Neuronal stem cell (in vitro differentiated cells): ENCODE measurements at regions not wholly inside any gene's neighbourhood (a gene's known extent, or its start where the extent isn't known, plus 50 kb on each side); places are given as distances from the start of the nearest gene placed in this dataset.

ENCODE experiments used
- DNase-seq: peaks from one replicate; pipeline ENCODE4 v3.0.0-alpha.2; 2013; ENCODE audit warnings: low spot score
- H2AFZ ChIP-seq: one replicate; pipeline ENCODE4 v1.6.1; 2013; ENCODE audit warnings: mild to moderate bottlenecking, low read length, inconsistent platforms
- H2AK5ac ChIP-seq: 2 replicates; pipeline ENCODE4 v1.6.1; 2013; ENCODE audit warnings: low read depth, mild to moderate bottlenecking, inconsistent platforms, low read length, moderate library complexity, mixed read lengths
- H2BK120ac ChIP-seq: 2 replicates; pipeline ENCODE4 v1.6.1; 2013; ENCODE audit warnings: low read depth, mild to moderate bottlenecking, inconsistent platforms, low read length, moderate library complexity, mixed read lengths
- H2BK12ac ChIP-seq: one replicate; pipeline ENCODE4 v1.6.1; 2013; ENCODE audit warnings: low read length, inconsistent platforms
- H2BK15ac ChIP-seq: 2 replicates; pipeline ENCODE4 v1.6.1; 2013; ENCODE audit warnings: mild to moderate bottlenecking, low read length, inconsistent platforms, mixed read lengths
- H2BK5ac ChIP-seq: one replicate; pipeline ENCODE4 v1.6.1; 2013; ENCODE audit warnings: inconsistent platforms, mild to moderate bottlenecking, low read length, moderate library complexity
- H3K14ac ChIP-seq: one replicate; pipeline ENCODE4 v1.6.1; 2013; ENCODE audit warnings: low read length, inconsistent platforms
- H3K18ac ChIP-seq: 2 replicates; pipeline ENCODE4 v1.6.1; 2013; ENCODE audit warnings: low read length, inconsistent platforms
- H3K23ac ChIP-seq: 2 replicates; pipeline ENCODE4 v1.6.1; 2013; ENCODE audit warnings: low read depth, mild to moderate bottlenecking, mixed read lengths, low read length, inconsistent platforms; ENCODE audit not compliant: poor library complexity
- H3K27ac ChIP-seq: replicated peaks from 3 replicates; pipeline ENCODE4 v1.5.1; 2013; ENCODE audit warnings: low read length, inconsistent platforms
- H3K27me3 ChIP-seq, 3 experiments: 2 replicates each; pipeline ENCODE4 v1.6.1; 2013; ENCODE audit warnings: low read length in 3 of 3, mild to moderate bottlenecking in 2 of 3, inconsistent platforms in 1 of 3, low read depth in 1 of 3, mixed read lengths in 1 of 3, moderate library complexity in 1 of 3; ENCODE audit not compliant: control insufficient read depth in 3 of 3, insufficient read depth in 3 of 3
- H3K36me3 ChIP-seq, 2 donors: replicated peaks in 1 of 2; 2 replicates each; pipeline ENCODE4 v1.6.1; 2013; ENCODE audit warnings: low read length in 2 of 2; ENCODE audit not compliant: control insufficient read depth in 2 of 2, insufficient read depth in 2 of 2
- H3K4ac ChIP-seq: 2 replicates; pipeline ENCODE4 v1.6.1; 2013; ENCODE audit warnings: inconsistent platforms, mild to moderate bottlenecking, low read length, moderate library complexity
- H3K4me1 ChIP-seq, 2 donors: 1 replicate in 1 of 2; 2 replicates in 1 of 2; pipeline ENCODE4 v1.6.1; 2013; ENCODE audit warnings: low read length in 2 of 2, low read depth in 1 of 2; ENCODE audit not compliant: control insufficient read depth in 2 of 2, insufficient read depth in 1 of 2
- H3K4me2 ChIP-seq: one replicate; pipeline ENCODE4 v1.6.1; 2013; ENCODE audit warnings: mild to moderate bottlenecking, low read length, inconsistent platforms; ENCODE audit not compliant: insufficient read depth, poor library complexity, severe bottlenecking
- H3K4me3 ChIP-seq, 2 donors: 2 replicates each; pipeline ENCODE4 v1.5.1; 2013; ENCODE audit warnings: low read length in 2 of 2, mild to moderate bottlenecking in 2 of 2, inconsistent platforms in 1 of 2, moderate library complexity in 1 of 2
- H3K79me1 ChIP-seq: one replicate; pipeline ENCODE4 v1.6.1; 2013; ENCODE audit warnings: low read depth, mild to moderate bottlenecking, inconsistent platforms, low read length, moderate library complexity
- H3K9ac ChIP-seq: one replicate; pipeline ENCODE4 v1.6.1; 2013; ENCODE audit warnings: mild to moderate bottlenecking, low read depth, low read length, inconsistent platforms; ENCODE audit not compliant: poor library complexity
- H3K9me3 ChIP-seq, 2 donors: replicated peaks in 1 of 2; 2 replicates each; pipeline versions ENCODE3 to v1.6.1; 2013; ENCODE audit warnings: low read length in 2 of 2, mild to moderate bottlenecking in 2 of 2, inconsistent platforms in 1 of 2, low read depth in 1 of 2, mixed read lengths in 1 of 2, moderate library complexity in 1 of 2; ENCODE audit not compliant: control insufficient read depth in 2 of 2, insufficient read depth in 1 of 2
- H4K8ac ChIP-seq: one replicate; pipeline ENCODE4 v1.6.1; 2013; ENCODE audit warnings: low read depth, mild to moderate bottlenecking, inconsistent platforms, low read length, moderate library complexity
- H4K91ac ChIP-seq: one replicate; pipeline ENCODE4 v1.6.1; 2013; ENCODE audit warnings: low read length, low read depth, mild to moderate bottlenecking, inconsistent platforms; ENCODE audit not compliant: poor library complexity
- WGBS, 2 donors: extraction: QIAGEN DNeasy Blood & Tissue Kit; methylation state at CpG; one replicate each; pipeline ENCODE4 v1.1.7; 2013; ENCODE audit warnings: missing lambda C conversion rate in 2 of 2, mixed read lengths in 1 of 2; ENCODE audit not compliant: insufficient read length in 2 of 2, insufficient replicate concordance in 1 of 2; ENCODE audit errors: extremely low coverage in 2 of 2; 5-methylcytosine and 5-hydroxymethylcytosine counted together

DNA sequence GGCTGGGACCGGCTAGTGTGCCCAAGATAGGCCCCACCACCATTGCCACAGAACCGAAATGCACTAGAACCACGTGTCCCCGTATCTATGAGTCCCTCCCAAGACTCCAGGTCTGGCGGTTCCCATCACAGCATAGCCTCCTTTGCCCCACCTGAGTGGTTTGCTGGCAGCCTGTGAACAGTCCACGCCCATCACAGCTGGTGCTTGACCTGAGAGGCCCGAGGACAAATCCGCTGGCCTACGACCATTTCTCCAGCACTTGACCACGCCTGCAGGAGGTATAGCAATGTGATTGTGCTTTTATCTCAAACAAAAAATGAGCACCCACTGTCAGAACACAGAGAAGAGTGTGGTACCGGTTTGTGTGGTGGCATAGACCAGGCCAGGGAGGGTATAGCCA lies 736.7 kb upstream of the GBE1 start:
- H2AK5ac ChIP-seq = no peak overlapping the region
- H3K4me2 ChIP-seq = no peak overlapping the region
- H4K91ac ChIP-seq = no peak overlapping the region
- no peak overlapping the region for H3K27ac ChIP-seq
- H2BK5ac ChIP-seq = no peak overlapping the region
- H2BK12ac ChIP-seq = no peak overlapping the region
- H3K79me1 ChIP-seq = no peaks in the 10 kb centered on the region
- H3K14ac ChIP-seq = no peak overlapping the region
- no peak overlapping the region for H3K18ac ChIP-seq
- H3K9me3 ChIP-seq = no peaks in the 10 kb centered on the region
- H3K4me1 ChIP-seq = peaks cover 0 to 1% of the 10 kb centered on the region in 2 donors
- no peak overlapping the region for H2BK15ac ChIP-seq
- H3K36me3 ChIP-seq = no peaks in the 10 kb centered on the region
- no peak overlapping the region for H3K23ac ChIP-seq
- DNase-seq = no peak
- H2AFZ ChIP-seq = no peak overlapping the region
- H2BK120ac ChIP-seq = no peak overlapping the region
- no peak overlapping the region for H4K8ac ChIP-seq
- WGBS, 2 donors = no CpG with 5 or more reads among the region's 11 CpGs
- H3K27me3 ChIP-seq = no peaks in the 10 kb centered on the region
- no peak overlapping the region for H3K9ac ChIP-seq
- H3K4me3 ChIP-seq = no peak overlapping the region
- H3K4ac ChIP-seq = no peak overlapping the region

DNA sequence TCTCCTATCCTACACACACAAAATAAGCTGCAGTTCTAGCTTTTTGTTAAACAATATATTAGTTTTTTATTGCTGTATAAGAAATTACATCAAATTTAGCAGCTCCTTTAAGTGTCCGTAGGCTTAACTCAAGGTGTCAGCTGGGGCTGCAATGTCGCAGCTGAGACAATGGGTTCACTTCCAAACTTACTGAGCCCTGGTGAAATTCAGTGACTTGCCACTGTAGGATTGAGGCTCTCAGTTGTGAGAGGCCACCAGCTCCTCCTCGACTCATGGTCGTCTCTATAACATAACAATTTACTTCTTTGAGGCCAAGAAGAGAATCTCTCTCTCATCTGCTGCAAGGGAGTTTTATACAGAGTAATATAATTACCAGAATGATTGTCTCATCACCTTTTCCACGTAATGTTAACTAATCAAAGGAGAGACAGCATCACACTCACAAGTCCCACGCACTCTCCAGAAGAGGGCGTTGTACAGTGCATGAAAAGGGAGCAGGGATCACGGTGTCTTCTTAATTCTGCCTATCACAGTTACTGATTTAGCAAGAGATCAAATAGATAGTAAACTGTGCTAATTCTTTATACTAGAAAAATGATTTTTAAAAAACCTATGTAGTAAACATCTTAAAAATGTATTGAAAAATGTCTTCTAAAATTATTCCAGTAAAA lies 735.6 kb upstream of the GBE1 start:
- no peaks in the 10 kb centered on the region for H3K27me3 ChIP-seq
- WGBS, 2 donors = no CpG with 5 or more reads among the region's 8 CpGs
- no peaks in the 10 kb centered on the region for H3K36me3 ChIP-seq

DNA sequence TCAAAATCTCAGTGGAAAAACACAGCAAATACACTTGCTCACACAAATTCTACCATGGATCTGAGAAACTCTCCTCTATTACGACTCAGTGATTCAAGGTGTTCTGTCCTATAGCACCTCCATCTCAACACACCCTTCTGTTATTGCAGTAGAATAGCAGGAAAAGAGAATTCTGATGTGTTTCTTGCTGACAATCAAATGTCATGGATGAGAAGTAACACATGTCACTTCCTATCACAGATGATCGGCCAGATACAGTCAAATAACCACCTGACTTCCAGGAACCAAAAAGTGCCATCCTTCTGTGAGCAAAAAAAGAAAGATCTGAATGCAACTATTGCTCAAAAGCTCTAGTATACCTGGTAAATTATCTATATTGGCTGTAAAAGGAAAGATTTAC lies 734.2 kb upstream of the GBE1 start:
- H3K23ac ChIP-seq = no peak overlapping the region
- H4K91ac ChIP-seq = no peak overlapping the region
- no peak overlapping the region for H3K18ac ChIP-seq
- no peak overlapping the region for H2BK12ac ChIP-seq
- no peak overlapping the region for H3K4me3 ChIP-seq
- no peak overlapping the region for H4K8ac ChIP-seq
- H3K27me3 ChIP-seq = no peaks in the 10 kb centered on the region
- no peaks in the 10 kb centered on the region for H3K4me1 ChIP-seq
- H2BK15ac ChIP-seq = no peak overlapping the region
- H2BK120ac ChIP-seq = no peak overlapping the region
- no peaks in the 10 kb centered on the region for H3K36me3 ChIP-seq
- no peak overlapping the region for H3K14ac ChIP-seq
- no peak overlapping the region for H2AFZ ChIP-seq
- no peak for DNase-seq
- no peak overlapping the region for H3K4ac ChIP-seq
- no peak overlapping the region for H2BK5ac ChIP-seq
- H3K27ac ChIP-seq = no peak overlapping the region
- no peaks in the 10 kb centered on the region for H3K9me3 ChIP-seq
- no peak overlapping the region for H3K9ac ChIP-seq
- no peaks in the 10 kb centered on the region for H3K79me1 ChIP-seq
- no CpG with 5 or more reads among the region's 2 CpGs for WGBS, 2 donors
- no peak overlapping the region for H3K4me2 ChIP-seq
- no peak overlapping the region for H2AK5ac ChIP-seq

More for the DNA sequence above, 735.6 kb upstream of the GBE1 start:
- Histone ChIP-seq H2AFZ (no peak overlapping the region), H3K14ac (no peak overlapping the region), H3K9ac (no peak overlapping the region), H4K8ac (no peak overlapping the region), H3K79me1 (no peaks in the 10 kb centered on the region), H3K9me3 (no peaks in the 10 kb centered on the region), H3K4me1 (no peaks in the 10 kb centered on the region), H4K91ac (no peak overlapping the region), H2BK12ac (no peak overlapping the region), H3K23ac (no peak overlapping the region), H2AK5ac (no peak overlapping the region), H2BK5ac (no peak overlapping the region), H3K4ac (no peak overlapping the region), H2BK15ac (no peak overlapping the region), H3K4me2 (no peak overlapping the region), H3K4me3 (no peak overlapping the region), H2BK120ac (no peak overlapping the region), H3K18ac (no peak overlapping the region), H3K27ac (no peak overlapping the region)
- DNase-seq = no peak

DNA sequence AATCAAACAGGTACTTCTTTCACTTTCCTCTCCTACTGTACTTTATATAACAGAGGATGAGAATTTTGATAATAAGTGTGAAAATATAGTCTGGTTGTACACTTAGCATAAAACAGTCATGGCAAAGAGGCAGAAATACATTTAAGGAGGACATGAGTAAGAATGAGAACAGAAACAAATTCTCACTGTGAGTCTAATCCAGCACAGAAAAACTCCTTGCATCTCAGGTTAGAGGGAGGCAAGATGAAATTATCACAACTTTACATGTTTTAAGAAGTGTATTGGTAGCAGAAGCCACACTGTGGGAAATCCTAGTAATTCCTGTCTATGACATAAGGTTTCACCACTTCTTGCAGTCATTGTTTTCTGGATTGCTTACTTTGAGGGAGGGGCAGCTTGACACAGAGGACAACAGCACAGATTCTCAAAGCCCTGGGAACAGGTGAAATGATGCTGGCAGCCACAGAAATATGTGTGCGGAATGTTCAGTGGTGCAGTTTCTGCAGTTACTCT lies 733.6 kb upstream of the GBE1 start:
- no peak overlapping the region for H3K4ac ChIP-seq
- no peak overlapping the region for H3K4me3 ChIP-seq
- no peaks in the 10 kb centered on the region for H3K27me3 ChIP-seq
- no peak overlapping the region for H4K8ac ChIP-seq
- no CpG with 5 or more reads among the region's 1 CpG for WGBS, 2 donors
- no peak for DNase-seq
- H3K4me2 ChIP-seq = no peak overlapping the region
- H3K14ac ChIP-seq = no peak overlapping the region
- H3K18ac ChIP-seq = no peak overlapping the region
- no peak overlapping the region for H4K91ac ChIP-seq
- H3K23ac ChIP-seq = no peak overlapping the region
- H3K79me1 ChIP-seq = no peaks in the 10 kb centered on the region
- H3K9me3 ChIP-seq = no peaks in the 10 kb centered on the region
- no peaks in the 10 kb centered on the region for H3K4me1 ChIP-seq
- H2BK12ac ChIP-seq = no peak overlapping the region
- no peak overlapping the region for H2BK15ac ChIP-seq
- no peak overlapping the region for H3K9ac ChIP-seq
- no peak overlapping the region for H2AFZ ChIP-seq
- no peak overlapping the region for H2AK5ac ChIP-seq
- H3K36me3 ChIP-seq = no peaks in the 10 kb centered on the region
- H2BK120ac ChIP-seq = no peak overlapping the region
- H3K27ac ChIP-seq = no peak overlapping the region
- H2BK5ac ChIP-seq = no peak overlapping the region
